NT2/D1 (cell line): ENCODE measurements at regions not wholly inside any gene's neighbourhood (a gene's known extent, or its start where the extent isn't known, plus 50 kb on each side); places are given as distances from the start of the nearest gene placed in this dataset.
A peak's percentile ranks its signal among the peaks of the same experiment; 100 is the strongest.
"Not testable (repeated sequence)": the region's sequence is repeated elsewhere in the genome, so short reads cannot be mapped to it uniquely, and the experiment has no call there.

ENCODE experiments used
- DNase-seq: peaks from one replicate; pipeline ENCODE4 v3.0.0-alpha.2; 2011; ENCODE audit warnings: low read depth, low spot score
- H3K27me3 ChIP-seq: 2 replicates; pipeline ENCODE4 v1.6.0; 2011; ENCODE audit warnings: mild to moderate bottlenecking; ENCODE audit not compliant: insufficient read length, insufficient read depth
- H3K36me3 ChIP-seq: 2 replicates; pipeline ENCODE4 v1.6.1; 2011; ENCODE audit warnings: mild to moderate bottlenecking, low read length, mixed read lengths; ENCODE audit not compliant: insufficient read depth, insufficient read length
- H3K4me1 ChIP-seq: 2 replicates; pipeline ENCODE4 v1.5.1; 2011; ENCODE audit not compliant: insufficient read depth, insufficient read length
- H3K4me3 ChIP-seq: 2 replicates; pipeline ENCODE4 v1.5.1; 2011; ENCODE audit warnings: low read depth; ENCODE audit not compliant: insufficient read length
- H3K9ac ChIP-seq: 2 replicates; pipeline ENCODE4 v1.6.0; 2011; ENCODE audit warnings: low read depth; ENCODE audit not compliant: insufficient read length
- H3K9me3 ChIP-seq: 2 replicates; pipeline ENCODE4 v1.5.1; 2011; ENCODE audit warnings: mild to moderate bottlenecking, low read length; ENCODE audit not compliant: insufficient read depth
- SUZ12 ChIP-seq: IDR thresholded peaks from 2 replicates; pipeline ENCODE4 v1.6.1; 2011; ENCODE audit not compliant: insufficient read length, insufficient read depth; ENCODE audit errors: extremely low read depth
- YY1 ChIP-seq: IDR thresholded peaks from 2 replicates; pipeline ENCODE4 v1.6.1; 2011; ENCODE audit not compliant: insufficient read length, insufficient read depth
- ZNF274 ChIP-seq: IDR thresholded peaks from 2 replicates; pipeline ENCODE4 v1.6.1; 2011; ENCODE audit warnings: mild to moderate bottlenecking, low read depth, low read length

- no peaks in the 10 kb centered on the region for H3K36me3 ChIP-seq
- no peak for DNase-seq
- H3K9me3 ChIP-seq = no peaks in the 10 kb centered on the region
- no peaks in the 10 kb centered on the region for H3K27me3 ChIP-seq
- no peak overlapping the region for H3K9ac ChIP-seq
- H3K4me1 ChIP-seq = no peaks in the 10 kb centered on the region
- TF ChIP-seq SUZ12 (no peak), ZNF274 (no peak), YY1 (no peak)
- no peak overlapping the region for H3K4me3 ChIP-seq
Measured at GRCh38 chr1:102252731-102253505, 256.2 kb upstream of the OLFM3 start.

DNA sequence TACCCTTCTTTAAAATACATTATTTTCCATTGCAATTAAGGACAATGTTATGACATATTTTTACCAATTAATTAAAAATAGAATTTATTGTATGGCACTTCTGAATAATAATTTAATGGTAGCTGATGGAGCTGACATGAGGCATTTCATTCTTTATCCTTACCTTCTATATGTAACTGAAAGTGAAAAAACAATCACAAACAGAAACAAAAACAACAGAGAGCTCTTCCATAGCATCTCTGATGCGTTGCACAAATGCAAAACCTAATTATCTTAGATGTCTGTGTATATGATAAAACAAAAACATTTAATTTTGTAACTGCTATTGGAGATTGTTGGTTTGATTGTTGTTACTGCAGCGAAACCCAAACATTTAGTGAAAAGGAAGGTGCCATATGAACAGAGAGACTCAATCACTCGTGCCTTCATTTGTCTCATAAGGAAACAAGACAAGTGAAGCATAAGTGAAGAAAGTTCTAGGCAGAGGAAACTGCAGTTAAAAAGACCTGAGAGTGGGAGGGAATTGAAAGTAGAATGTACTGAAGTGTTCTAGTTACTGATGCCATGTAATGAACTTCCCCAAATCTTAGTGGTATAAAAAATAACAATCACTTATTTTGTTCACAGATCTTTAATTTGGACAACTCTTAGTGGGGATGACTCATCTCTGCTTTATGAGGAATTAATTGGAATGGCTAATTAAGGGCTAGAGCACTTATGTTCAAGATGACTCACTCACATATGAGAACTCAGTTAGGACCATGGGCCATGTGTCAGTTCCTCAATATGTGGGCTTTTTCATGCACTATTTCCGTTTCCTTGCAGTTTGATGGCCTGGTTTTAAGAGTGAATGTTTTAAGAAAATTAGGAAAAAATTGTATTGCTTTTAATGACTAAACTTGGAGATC, 245.0 kb upstream of the OLFM3 start:
- no peak for DNase-seq
- Histone ChIP-seq H3K36me3 (no peaks in the 10 kb centered on the region), H3K4me1 (no peaks in the 10 kb centered on the region), H3K9ac (no peak overlapping the region), H3K27me3 (no peaks in the 10 kb centered on the region), H3K4me3 (no peak overlapping the region), H3K9me3 (no peaks in the 10 kb centered on the region; the same call in 1 of the 2 replicates)
- TF ChIP-seq YY1 = no peak
- no peak for TF ChIP-seq SUZ12
- TF ChIP-seq ZNF274 = no peak

GRCh38 chr1:102239247-102239646, 242.5 kb upstream of the OLFM3 start:
- Histone ChIP-seq H3K4me3 (no peak overlapping the region), H3K4me1 (no peaks in the 10 kb centered on the region), H3K9ac (no peak overlapping the region), H3K9me3 (peaks cover 19% of the 10 kb centered on the region), H3K27me3 (no peaks in the 10 kb centered on the region), H3K36me3 (no peaks in the 10 kb centered on the region)
- DNase-seq = no peak
- no peak for TF ChIP-seq SUZ12
- no peak for TF ChIP-seq ZNF274
- TF ChIP-seq YY1 = no peak

DNA sequence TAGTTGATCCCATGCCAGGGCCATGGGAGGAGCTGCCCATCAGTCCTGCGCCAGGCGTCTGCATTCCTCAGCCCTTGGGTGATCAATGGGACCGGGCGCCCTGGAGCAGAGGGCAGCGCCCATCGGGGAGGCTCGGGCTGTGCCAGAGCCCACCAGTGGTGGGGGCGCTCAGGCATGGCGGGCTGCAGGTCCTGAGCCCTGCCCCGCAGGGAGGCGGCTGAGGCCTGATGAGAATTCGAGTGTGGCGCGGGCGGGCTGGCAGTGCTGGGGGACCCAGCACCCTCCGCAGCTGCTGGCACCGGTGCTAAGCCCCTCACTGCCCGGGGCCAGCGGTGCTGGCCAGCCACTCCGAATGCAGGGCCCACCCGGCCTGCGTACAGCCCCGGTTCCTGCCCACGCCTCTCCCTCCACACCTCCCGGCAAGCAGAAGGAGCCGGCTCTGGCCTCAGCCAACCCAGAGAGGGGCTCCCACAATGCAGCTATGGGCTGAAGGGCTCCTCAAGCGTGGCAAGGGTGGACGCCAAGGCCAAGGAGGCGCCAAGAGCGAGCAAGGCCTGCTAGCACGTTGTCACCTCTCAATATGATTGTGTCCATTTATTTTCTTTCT, 238.1 kb upstream of the OLFM3 start:
- H3K36me3 ChIP-seq = no peaks in the 10 kb centered on the region
- peaks cover 24% of the 10 kb centered on the region for H3K9me3 ChIP-seq
- H3K4me1 ChIP-seq = no peaks in the 10 kb centered on the region
- H3K4me3 ChIP-seq = no peak overlapping the region
- no peaks in the 10 kb centered on the region for H3K27me3 ChIP-seq
- DNase-seq = no peak
- TF ChIP-seq YY1 (no peak), SUZ12 (no peak), ZNF274 (no peak)
- no peak overlapping the region for H3K9ac ChIP-seq

DNA sequence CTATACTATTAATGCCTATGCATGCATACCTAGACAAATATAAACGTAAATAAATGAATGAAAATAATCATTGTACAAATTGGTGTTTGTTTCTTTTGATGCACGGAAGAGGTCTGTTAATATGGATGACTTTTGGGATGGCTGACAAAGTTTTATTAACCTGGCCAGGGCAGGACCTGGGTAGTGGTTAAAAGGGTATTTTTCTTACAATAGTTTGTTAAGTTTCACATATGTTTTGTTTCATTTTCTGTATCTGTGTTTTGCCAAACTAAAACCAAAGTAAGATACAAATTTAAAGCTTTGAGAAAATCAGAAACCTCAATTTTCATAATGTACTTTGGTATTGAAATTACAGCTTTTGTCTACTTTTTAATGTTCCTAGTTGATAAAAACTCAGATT, 222.7 kb upstream of the OLFM3 start:
- no peaks in the 10 kb centered on the region for H3K9me3 ChIP-seq
- no peak for TF ChIP-seq YY1
- no peak for TF ChIP-seq ZNF274
- TF ChIP-seq SUZ12 = no peak
- no peak overlapping the region for H3K4me3 ChIP-seq
- H3K9ac ChIP-seq = no peak overlapping the region
- no peak for DNase-seq
- no peaks in the 10 kb centered on the region for H3K27me3 ChIP-seq
- H3K36me3 ChIP-seq = no peaks in the 10 kb centered on the region
- H3K4me1 ChIP-seq = no peaks in the 10 kb centered on the region

- H3K9me3 ChIP-seq, H3K4me1 ChIP-seq, H3K9ac ChIP-seq, H3K4me3 ChIP-seq, DNase-seq, H3K36me3 ChIP-seq, H3K27me3 ChIP-seq: not testable (repeated sequence)
Measured at GRCh38 chr1:102210891-102211290, 214.2 kb upstream of the OLFM3 start.

DNA sequence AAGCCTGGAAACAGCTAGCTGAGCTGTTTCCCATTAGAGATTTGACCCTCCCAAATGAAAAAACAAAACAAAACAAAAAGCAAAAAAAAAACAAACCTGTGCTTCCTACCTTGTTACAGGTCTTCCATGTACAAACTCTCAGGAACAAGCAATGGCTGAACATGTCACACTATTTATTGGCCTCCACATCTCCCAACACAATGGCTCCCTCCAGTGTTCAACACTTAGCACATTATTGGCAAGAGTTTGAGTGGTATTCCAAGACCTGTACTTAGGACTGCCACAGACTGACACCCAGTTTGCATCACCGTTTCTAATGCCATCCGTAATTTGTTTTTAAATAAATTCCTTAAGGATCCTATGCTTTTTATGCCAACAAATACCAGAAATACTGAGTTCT, 195.0 kb upstream of the OLFM3 start:
- no peaks in the 10 kb centered on the region for H3K36me3 ChIP-seq
- H3K9me3 ChIP-seq = no peaks in the 10 kb centered on the region
- TF ChIP-seq ZNF274 = no peak
- TF ChIP-seq SUZ12 = no peak
- TF ChIP-seq YY1 = no peak
- H3K27me3 ChIP-seq = no peaks in the 10 kb centered on the region
- H3K9ac ChIP-seq = no peak overlapping the region
- H3K4me3 ChIP-seq = no peak overlapping the region
- peak; percentile 64 for DNase-seq
- H3K4me1 ChIP-seq = no peaks in the 10 kb centered on the region
